CD4-positive, alpha-beta T cell (primary cell): ENCODE measurements at regions not wholly inside any gene's neighbourhood (a gene's known extent, or its start where the extent isn't known, plus 50 kb on each side); places are given as distances from the start of the nearest gene placed in this dataset.

ENCODE experiments used
- ATAC-seq: fragments of 200-7000 bp; cut with Tn5 transposase; one replicate; pipeline ENCODE4 v1.10.0; 2022; ENCODE audit warnings: mild to moderate bottlenecking; ENCODE audit not compliant: poor library complexity
- CTCF ChIA-PET: fragments of 350-600 bp; sonication (Branson Sonifier 250); formaldehyde crosslinking; loops from one replicate; lab custom pipeline; 2021; ENCODE audit warnings: antibody characterized with exemption, inconsistent platforms; lab: Charles Lee
- POLR2A ChIA-PET: fragments of 350-600 bp; sonication (Branson Sonifier 250); formaldehyde crosslinking; loops from one replicate; lab custom pipeline; 2021; ENCODE audit warnings: antibody characterized with exemption, inconsistent platforms; lab: Charles Lee
- DNase-seq, 14 experiments: peaks; one replicate each; pipeline ENCODE4 v3.0.0-alpha.2; 2013 to 2020; ENCODE audit warnings: mixed read lengths in 2 of 14
- H3K27ac ChIP-seq, 2 donors: one replicate each; pipeline versions ENCODE4 v1.5.1 to v1.7.0; 2013; ENCODE audit warnings: low read length in 2 of 2, low read depth in 1 of 2, mild to moderate bottlenecking in 1 of 2
- H3K27me3 ChIP-seq, 2 experiments: 1 replicate in 1 of 2; 2 replicates in 1 of 2; pipeline versions ENCODE4 v1.6.1 to v1.7.0; 2013; ENCODE audit warnings: low read length in 2 of 2, control low read depth in 1 of 2, mild to moderate bottlenecking in 1 of 2, moderate library complexity in 1 of 2; ENCODE audit not compliant: insufficient read depth in 2 of 2, control insufficient read depth in 1 of 2
- H3K36me3 ChIP-seq: one replicate; pipeline ENCODE4 v1.6.1; 2013; ENCODE audit warnings: low read length, control low read depth; ENCODE audit not compliant: insufficient read depth
- H3K4me1 ChIP-seq: one replicate; pipeline ENCODE4 v1.6.1; 2013; ENCODE audit warnings: low read length, control low read depth; ENCODE audit not compliant: insufficient read depth
- H3K4me3 ChIP-seq: one replicate; pipeline ENCODE4 v1.5.1; 2013; ENCODE audit warnings: mild to moderate bottlenecking, low read length, moderate library complexity
- H3K9me3 ChIP-seq, 2 experiments: 1 replicate in 1 of 2; 2 replicates in 1 of 2; pipeline versions ENCODE4 v1.6.1 to v1.7.0; 2013; ENCODE audit warnings: low read length in 2 of 2, mild to moderate bottlenecking in 2 of 2, control low read depth in 1 of 2, moderate library complexity in 1 of 2; ENCODE audit not compliant: control insufficient read depth in 1 of 2, insufficient read depth in 1 of 2
- H3K27ac Mint-ChIP-seq: one replicate; pipeline ENCODE4 v1.8.0; 2020; ENCODE audit warnings: mixed read lengths
- H3K27me3 Mint-ChIP-seq: one replicate; pipeline ENCODE4 v1.8.0; 2021; ENCODE audit warnings: mixed read lengths
- H3K36me3 Mint-ChIP-seq: one replicate; pipeline ENCODE4 v1.8.0; 2021; ENCODE audit warnings: low read depth, mixed read lengths
- H3K4me1 Mint-ChIP-seq: one replicate; pipeline ENCODE4 v1.8.0; 2021; ENCODE audit warnings: low read depth, mixed read lengths
- H3K4me3 Mint-ChIP-seq: one replicate; pipeline ENCODE4 v1.8.0; 2020; ENCODE audit warnings: mild to moderate bottlenecking, mixed read lengths
- H3K9me3 Mint-ChIP-seq: one replicate; pipeline ENCODE4 v1.8.0; 2020; ENCODE audit warnings: mixed read lengths
- CTCF ChIP-seq: fragments of 200-600 bp; IDR thresholded peaks from one replicate; pipeline ENCODE4 v1.8.0; 2022; ENCODE audit warnings: antibody characterized with exemption, mild to moderate bottlenecking
- intact Hi-C, 2 experiments: fragments of 100-400 bp; cut with DNase I in 1 of 2; cut with micrococcal nuclease in 1 of 2; formaldehyde crosslinking; loops; one replicate each; pipeline versions ENCODE4 v1.15.1 to v1.9.0; 2023 to 2025; cut with DNase I, micrococcal nuclease

- Histone ChIP-seq H3K27ac (no peak overlapping the region), H3K27me3 (no peaks in the 10 kb centered on the region), H3K4me3 (no peak overlapping the region), H3K4me1 (no peaks in the 10 kb centered on the region), H3K9me3 (no peaks in the 10 kb centered on the region), H3K36me3 (no peaks in the 10 kb centered on the region)
- intact Hi-C loops = no loop called here
- Mint-ChIP-seq H3K27ac (no peak overlapping the region), H3K36me3 (no peaks in the 10 kb centered on the region), H3K4me3 (no peak overlapping the region), H3K27me3 (peaks cover 3% of the 10 kb centered on the region), H3K4me1 (no peaks in the 10 kb centered on the region), H3K9me3 (no peaks in the 10 kb centered on the region)
- ChIA-PET CTCF (no interaction called here), POLR2A (no interaction called here)
- DNase-seq (no peak), ATAC-seq (no peak)
- no peak for TF ChIP-seq CTCF
Observed at GRCh38 chr2:65999103-65999502, 435.8 kb upstream of the MEIS1 start.

- H3K4me3 ChIP-seq = no peak overlapping the region
- ATAC-seq (no peak), DNase-seq (no peak)
- intact Hi-C loops = no loop called here
- Mint-ChIP-seq H3K27me3 (peaks cover 3% of the 10 kb centered on the region), H3K36me3 (no peaks in the 10 kb centered on the region), H3K9me3 (no peaks in the 10 kb centered on the region), H3K4me1 (no peaks in the 10 kb centered on the region), H3K4me3 (no peak overlapping the region), H3K27ac (no peak overlapping the region)
- no peak for TF ChIP-seq CTCF
- no peaks in the 10 kb centered on the region for H3K9me3 ChIP-seq
- POLR2A ChIA-PET = no interaction called here
- H3K27ac ChIP-seq = no peak overlapping the region
- H3K4me1 ChIP-seq = no peaks in the 10 kb centered on the region
- no peaks in the 10 kb centered on the region for H3K36me3 ChIP-seq
- CTCF ChIA-PET = no interaction called here
- H3K27me3 ChIP-seq = no peaks in the 10 kb centered on the region
Observed at GRCh38 chr2:65997961-65998360, 437.0 kb upstream of the MEIS1 start.

GRCh38 chr2:65992198-65992554, 442.7 kb upstream of the MEIS1 start:
- Mint-ChIP-seq H3K4me1 (no peaks in the 10 kb centered on the region), H3K36me3 (no peaks in the 10 kb centered on the region), H3K9me3 (no peaks in the 10 kb centered on the region), H3K27me3 (peaks cover 3% of the 10 kb centered on the region), H3K27ac (no peak overlapping the region), H3K4me3 (no peak overlapping the region)
- H3K9me3 ChIP-seq = no peaks in the 10 kb centered on the region
- H3K27me3 ChIP-seq = no peaks in the 10 kb centered on the region
- no peak overlapping the region for H3K4me3 ChIP-seq
- no peak for TF ChIP-seq CTCF
- no peaks in the 10 kb centered on the region for H3K4me1 ChIP-seq
- ATAC-seq = no peak
- intact Hi-C loops = no loop called here
- ChIA-PET POLR2A (no interaction called here), CTCF (no interaction called here)
- no peak overlapping the region for H3K27ac ChIP-seq
- no peaks in the 10 kb centered on the region for H3K36me3 ChIP-seq
- no peak for DNase-seq
